B cell (primary cell): ENCODE measurements at regions not wholly inside any gene's neighbourhood (a gene's known extent, or its start where the extent isn't known, plus 50 kb on each side); places are given as distances from the start of the nearest gene placed in this dataset.

Source experiments
- ATAC-seq: fragments of 200-7000 bp; cut with Tn5 transposase; one replicate; pipeline ENCODE4 v1.10.0; 2021; ENCODE audit warnings: low read depth, mild to moderate bottlenecking, moderate number of reproducible peaks, moderate library complexity
- CTCF ChIA-PET: fragments of 350-600 bp; sonication (Branson Sonifier 250); formaldehyde crosslinking; loops from one replicate; lab custom pipeline; 2021; ENCODE audit warnings: antibody characterized with exemption, inconsistent platforms; lab: Charles Lee
- POLR2A ChIA-PET: fragments of 350-600 bp; sonication (Branson Sonifier 250); formaldehyde crosslinking; loops from one replicate; lab custom pipeline; 2021; ENCODE audit warnings: antibody characterized with exemption; lab: Charles Lee
- DNase-seq: peaks from one replicate; pipeline ENCODE4 v3.0.0; 2013
- H2AFZ ChIP-seq: 2 replicates; pipeline ENCODE4 v1.6.1; 2012; ENCODE audit warnings: mild to moderate bottlenecking, low read depth, low read length; ENCODE audit not compliant: insufficient read depth, poor library complexity, severe bottlenecking
- H3K27ac ChIP-seq, 2 donors: 1 replicate in 1 of 2; 2 replicates in 1 of 2; pipeline ENCODE4 v1.5.1; 2012 to 2013; ENCODE audit warnings: low read length in 2 of 2, mild to moderate bottlenecking in 2 of 2, moderate library complexity in 1 of 2
- H3K27me3 ChIP-seq, 4 experiments: fragments of 200-600 bp in 1 of 4; sonication (generic) in 1 of 4; replicated peaks in 1 of 4; 1 replicate in 2 of 4; 2 replicates in 2 of 4; pipeline versions ENCODE4 v1.6.1 to v1.7.0; 2013 to 2016; ENCODE audit warnings: low read length in 3 of 4, mild to moderate bottlenecking in 2 of 4, mixed read lengths in 1 of 4, moderate library complexity in 1 of 4; ENCODE audit not compliant: insufficient read depth in 4 of 4, control insufficient read depth in 3 of 4; ENCODE audit errors: control extremely low read depth in 1 of 4
- H3K36me3 ChIP-seq, 2 experiments: replicated peaks in 1 of 2; 1 replicate in 1 of 2; 2 replicates in 1 of 2; pipeline versions ENCODE4 v1.6.1 to v1.7.1; 2013; ENCODE audit warnings: low read length in 1 of 2; ENCODE audit not compliant: insufficient read depth in 2 of 2, control insufficient read depth in 1 of 2; ENCODE audit errors: control extremely low read depth in 1 of 2, extremely low read depth in 1 of 2
- H3K4me1 ChIP-seq, 2 donors: fragments of 200-600 bp in 1 of 2; sonication (generic) in 1 of 2; 1 replicate in 1 of 2; 2 replicates in 1 of 2; pipeline versions ENCODE4 v1.5.1 to v1.6.1; 2013 to 2017; ENCODE audit warnings: low read length in 2 of 2; ENCODE audit not compliant: control insufficient read depth in 2 of 2, insufficient read depth in 2 of 2
- H3K4me2 ChIP-seq: replicated peaks from 2 replicates; pipeline ENCODE3; 2012; ENCODE audit warnings: mild to moderate bottlenecking, low read depth, low read length; ENCODE audit not compliant: poor library complexity, severe bottlenecking
- H3K4me3 ChIP-seq, 5 experiments: fragments of 200-600 bp in 1 of 5; sonication (generic) in 1 of 5; 1 replicate in 3 of 5; 2 replicates in 2 of 5; pipeline versions ENCODE4 v1.5.1 to v1.7.0; 2011 to 2016; ENCODE audit warnings: low read length in 4 of 5, mild to moderate bottlenecking in 4 of 5, low read depth in 2 of 5, control low read depth in 1 of 5, moderate library complexity in 1 of 5; ENCODE audit not compliant: insufficient read depth in 1 of 5; ENCODE audit errors: control extremely low read depth in 1 of 5, extremely low read depth in 1 of 5
- H3K79me2 ChIP-seq: fragments of 200-600 bp; sonication (generic); one replicate; pipeline ENCODE4 v1.6.0; 2016; ENCODE audit warnings: low read length; ENCODE audit not compliant: control insufficient read depth, insufficient read depth
- H3K9ac ChIP-seq: fragments of 200-600 bp; sonication (generic); 2 replicates; pipeline ENCODE4 v1.6.1; 2017; ENCODE audit warnings: mild to moderate bottlenecking, low read length, moderate library complexity
- H3K9me3 ChIP-seq, 3 donors: one replicate each; pipeline versions ENCODE4 v1.6.1 to v1.7.1; 2013; ENCODE audit warnings: low read length in 2 of 3; ENCODE audit not compliant: control insufficient read depth in 2 of 3, insufficient read depth in 1 of 3; ENCODE audit errors: control extremely low read depth in 1 of 3
- H4K20me1 ChIP-seq: 2 replicates; pipeline ENCODE4 v1.6.0; 2012; ENCODE audit warnings: mild to moderate bottlenecking, low read length; ENCODE audit not compliant: insufficient read depth, control insufficient read depth, poor library complexity, severe bottlenecking
- H3K27ac Mint-ChIP-seq: one replicate; pipeline ENCODE4 v1.8.0; 2021; ENCODE audit warnings: mixed read lengths
- H3K27me3 Mint-ChIP-seq: one replicate; pipeline ENCODE4 v1.8.0; 2021; ENCODE audit warnings: mixed read lengths
- H3K4me1 Mint-ChIP-seq: one replicate; pipeline ENCODE4 v1.8.0; 2021; ENCODE audit warnings: mixed read lengths
- H3K4me3 Mint-ChIP-seq: one replicate; pipeline ENCODE4 v1.8.0; 2021; ENCODE audit warnings: mixed read lengths
- H3K9me3 Mint-ChIP-seq: one replicate; pipeline ENCODE4 v1.8.0; 2022; ENCODE audit warnings: mixed read lengths; ENCODE audit not compliant: insufficient read depth
- CTCF ChIP-seq: fragments of 200-600 bp; IDR thresholded peaks from one replicate; pipeline ENCODE4 v1.8.0; 2022; ENCODE audit warnings: antibody characterized with exemption, mild to moderate bottlenecking
- EZH2 ChIP-seq: IDR thresholded peaks from 2 replicates; pipeline ENCODE4 v1.6.1; 2012; ENCODE audit warnings: borderline replicate concordance, low read depth, mild to moderate bottlenecking, moderate library complexity, low read length; ENCODE audit not compliant: insufficient read depth, poor library complexity, severe bottlenecking
- WGBS: methylation state at CpG from one replicate; pipeline ENCODE4 v1.1.5; 2013; ENCODE audit warnings: missing lambda C conversion rate; ENCODE audit not compliant: insufficient coverage; 5-methylcytosine and 5-hydroxymethylcytosine counted together
- intact Hi-C: fragments of 100-400 bp; cut with micrococcal nuclease; formaldehyde crosslinking; loops from one replicate; pipeline ENCODE4 v1.10.0; 2022

- no peak for ATAC-seq
- no peak for TF ChIP-seq EZH2
- TF ChIP-seq CTCF = no peak
- Mint-ChIP-seq H3K4me1 (no peaks in the 10 kb centered on the region), H3K4me3 (no peak overlapping the region), H3K9me3 (peaks cover 3% of the 10 kb centered on the region), H3K27me3 (no peaks in the 10 kb centered on the region), H3K27ac (no peak overlapping the region)
- Histone ChIP-seq H3K36me3 (no peaks in the 10 kb centered on the region), H3K4me1 (no peaks in the 10 kb centered on the region), H3K4me2 (no peak overlapping the region), H3K9ac (no peak overlapping the region), H2AFZ (no peak overlapping the region), H3K9me3 (no peaks in the 10 kb centered on the region), H3K79me2 (no peaks in the 10 kb centered on the region), H3K27me3 (no peaks in the 10 kb centered on the region), H3K27ac (no peak overlapping the region), H4K20me1 (no peaks in the 10 kb centered on the region), H3K4me3 (no peak overlapping the region)
- intact Hi-C loops = no loop called here
- ChIA-PET POLR2A (no interaction called here), CTCF (no interaction called here)
- WGBS = no CpG with 5 or more reads among the region's 5 CpGs
- DNase-seq = no peak
Measured at GRCh38 chr2:51697095-51697494, 665.2 kb upstream of the NRXN1 start.

- Histone ChIP-seq H3K9ac (no peak overlapping the region), H3K36me3 (no peaks in the 10 kb centered on the region), H2AFZ (no peak overlapping the region), H3K4me3 (no peak overlapping the region), H3K79me2 (no peaks in the 10 kb centered on the region), H4K20me1 (no peaks in the 10 kb centered on the region), H3K9me3 (no peaks in the 10 kb centered on the region), H3K27ac (no peak overlapping the region), H3K27me3 (no peaks in the 10 kb centered on the region), H3K4me1 (no peaks in the 10 kb centered on the region), H3K4me2 (no peak overlapping the region)
- Mint-ChIP-seq H3K27me3 (no peaks in the 10 kb centered on the region), H3K27ac (no peak overlapping the region), H3K4me3 (no peak overlapping the region), H3K4me1 (no peaks in the 10 kb centered on the region), H3K9me3 (peaks cover 3% of the 10 kb centered on the region)
- ChIA-PET POLR2A (interaction anchor here (0.8 kb wide), 1 partner anchor 227 kb away, joined by 5 read pairs; no protein-coding TSS in a partner anchor), CTCF (no interaction called here)
- intact Hi-C loops = no loop called here
- WGBS = no CpG with 5 or more reads among the region's 1 CpG
- TF ChIP-seq EZH2 = no peak
- no peak for TF ChIP-seq CTCF
- no peak for ATAC-seq
- DNase-seq = no peak
Measured at GRCh38 chr2:51695531-51695930, 663.6 kb upstream of the NRXN1 start.
